GM10248 (cell line): ENCODE measurements at regions not wholly inside any gene's neighbourhood (a gene's known extent, or its start where the extent isn't known, plus 50 kb on each side); places are given as distances from the start of the nearest gene placed in this dataset.

Source experiments
- CTCF ChIA-PET: fragments of 300-600 bp; sonication (Branson Sonifier 250); formaldehyde crosslinking; extraction: SDS; loops from one replicate; lab custom pipeline; 2021; ENCODE audit warnings: antibody characterized with exemption; lab: Yijun Ruan, JAX
- POLR2A ChIA-PET: fragments of 350-650 bp; sonication (Branson Sonifier 250); formaldehyde crosslinking; extraction: SDS; loops from one replicate; lab custom pipeline; 2020; ENCODE audit warnings: antibody characterized with exemption; lab: Yijun Ruan, JAX
- DNase-seq: peaks from one replicate; pipeline ENCODE4 v3.0.0; 2012; ENCODE audit errors: extremely low spot score
- TF ChIP-seq, protein P1 (sequence below): IDR thresholded peaks from 2 replicates; pipeline ENCODE4 v1.5.1; 2012; ENCODE audit warnings: mild to moderate bottlenecking, low read depth; ENCODE audit errors: extremely low read depth, missing control alignments, control extremely low read depth

DNA sequence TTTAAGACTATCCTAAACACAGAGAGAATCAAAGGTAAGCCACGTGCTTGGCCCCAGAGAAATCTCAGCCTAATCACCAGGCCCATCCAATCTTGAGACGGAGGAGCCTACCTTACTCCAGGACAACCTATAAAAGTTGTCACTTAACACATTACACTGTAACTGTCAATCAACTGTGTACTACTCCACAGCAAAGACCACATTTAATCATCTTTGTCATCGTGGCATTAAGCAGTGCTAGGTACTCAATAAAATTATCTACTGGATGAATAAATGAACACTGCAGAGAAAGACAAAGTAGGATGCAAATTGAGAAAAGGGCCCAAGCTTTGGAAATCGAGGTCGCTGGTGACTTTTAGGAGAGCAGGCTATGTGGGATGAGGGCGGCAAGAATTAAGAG, 466.7 kb downstream of the SHQ1 start:
- TF ChIP-seq, protein P1, sequence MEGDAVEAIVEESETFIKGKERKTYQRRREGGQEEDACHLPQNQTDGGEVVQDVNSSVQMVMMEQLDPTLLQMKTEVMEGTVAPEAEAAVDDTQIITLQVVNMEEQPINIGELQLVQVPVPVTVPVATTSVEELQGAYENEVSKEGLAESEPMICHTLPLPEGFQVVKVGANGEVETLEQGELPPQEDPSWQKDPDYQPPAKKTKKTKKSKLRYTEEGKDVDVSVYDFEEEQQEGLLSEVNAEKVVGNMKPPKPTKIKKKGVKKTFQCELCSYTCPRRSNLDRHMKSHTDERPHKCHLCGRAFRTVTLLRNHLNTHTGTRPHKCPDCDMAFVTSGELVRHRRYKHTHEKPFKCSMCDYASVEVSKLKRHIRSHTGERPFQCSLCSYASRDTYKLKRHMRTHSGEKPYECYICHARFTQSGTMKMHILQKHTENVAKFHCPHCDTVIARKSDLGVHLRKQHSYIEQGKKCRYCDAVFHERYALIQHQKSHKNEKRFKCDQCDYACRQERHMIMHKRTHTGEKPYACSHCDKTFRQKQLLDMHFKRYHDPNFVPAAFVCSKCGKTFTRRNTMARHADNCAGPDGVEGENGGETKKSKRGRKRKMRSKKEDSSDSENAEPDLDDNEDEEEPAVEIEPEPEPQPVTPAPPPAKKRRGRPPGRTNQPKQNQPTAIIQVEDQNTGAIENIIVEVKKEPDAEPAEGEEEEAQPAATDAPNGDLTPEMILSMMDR: no peak
- no peak for DNase-seq
- ChIA-PET CTCF (no interaction called here), POLR2A (no interaction called here)

DNA sequence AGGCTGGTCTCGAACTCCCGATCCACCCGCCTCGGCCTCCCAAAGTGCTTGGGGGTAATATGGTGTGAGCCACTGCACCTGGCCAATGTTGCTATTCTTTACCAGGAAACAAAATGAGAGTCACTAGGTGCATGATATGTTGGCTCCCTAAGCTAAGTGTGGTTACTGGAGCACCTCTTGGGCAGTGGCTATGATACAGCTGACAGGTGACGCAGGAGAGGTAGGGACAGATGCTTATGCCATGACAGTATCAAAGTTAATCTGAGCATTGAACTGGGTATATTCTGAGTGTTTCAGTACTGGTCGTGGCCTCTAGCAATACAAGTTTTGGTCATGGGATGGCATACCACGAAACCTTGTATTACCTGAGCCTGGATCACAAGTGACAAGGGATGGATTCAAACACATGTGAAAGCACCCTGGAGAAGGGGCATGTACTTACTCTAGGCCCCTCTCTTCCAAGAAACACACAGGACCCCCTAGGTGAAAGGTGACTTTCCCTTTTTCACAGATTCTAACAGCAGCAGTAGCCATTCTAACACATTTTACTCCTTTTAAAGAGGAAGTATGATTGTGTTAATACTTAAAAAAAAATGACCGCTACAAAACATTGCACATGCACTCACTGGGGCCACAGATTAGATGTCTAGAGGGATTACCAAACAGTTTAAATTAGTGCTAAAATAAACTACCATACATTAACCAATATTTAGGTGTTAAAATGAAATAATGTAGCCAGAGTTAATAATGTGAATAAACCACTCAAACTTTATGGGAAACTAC, 467.3 kb downstream of the SHQ1 start:
- CTCF ChIA-PET: no interaction called here
- POLR2A ChIA-PET: no interaction called here

GRCh38 chr3:72380193-72380592, 468.1 kb downstream of the SHQ1 start:
- TF ChIP-seq, protein P1: no peak
- no peak for DNase-seq
- POLR2A ChIA-PET: no interaction called here
- CTCF ChIA-PET: no interaction called here

More for the DNA sequence above, 467.3 kb downstream of the SHQ1 start:
- TF ChIP-seq, protein P1: no peak
- no peak for DNase-seq

DNA sequence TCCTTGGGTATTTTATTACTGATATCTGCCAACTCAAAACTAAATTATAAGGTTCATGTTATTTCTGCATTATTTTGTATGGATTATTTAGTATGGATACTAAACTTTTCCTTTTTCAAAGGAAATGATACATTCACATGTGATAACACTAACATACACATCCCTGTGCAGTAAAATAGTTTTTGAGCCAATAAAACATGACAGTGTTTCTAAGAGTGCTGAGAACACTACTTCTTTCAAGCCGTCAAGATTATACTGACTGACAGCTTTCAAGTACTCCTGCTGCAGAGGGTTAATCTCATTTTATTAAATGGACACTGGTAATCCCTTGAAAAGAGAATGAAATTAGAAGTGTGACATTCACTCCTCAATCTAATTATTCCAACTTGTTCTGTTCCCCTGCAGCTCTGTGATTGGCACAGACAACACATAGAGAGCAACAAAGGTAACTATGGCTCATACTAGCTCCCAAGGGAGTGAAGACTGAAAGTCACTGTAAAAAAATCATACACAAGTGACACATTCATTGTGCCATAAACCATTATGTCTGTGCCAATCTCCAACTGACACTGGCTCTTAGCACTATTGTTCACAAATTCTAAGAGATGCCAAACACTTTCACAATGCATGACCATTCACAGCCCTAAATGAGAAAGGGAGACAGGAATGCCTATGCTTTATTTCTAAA, 468.6 kb downstream of the SHQ1 start:
- ChIA-PET CTCF (no interaction called here), POLR2A (no interaction called here)
- TF ChIP-seq, protein P1: no peak
- no peak for DNase-seq

- ChIA-PET POLR2A (no interaction called here), CTCF (no interaction called here)
These were observed 470.0 kb downstream of the SHQ1 start for GRCh38 chr3:72378287-72378686.

DNA sequence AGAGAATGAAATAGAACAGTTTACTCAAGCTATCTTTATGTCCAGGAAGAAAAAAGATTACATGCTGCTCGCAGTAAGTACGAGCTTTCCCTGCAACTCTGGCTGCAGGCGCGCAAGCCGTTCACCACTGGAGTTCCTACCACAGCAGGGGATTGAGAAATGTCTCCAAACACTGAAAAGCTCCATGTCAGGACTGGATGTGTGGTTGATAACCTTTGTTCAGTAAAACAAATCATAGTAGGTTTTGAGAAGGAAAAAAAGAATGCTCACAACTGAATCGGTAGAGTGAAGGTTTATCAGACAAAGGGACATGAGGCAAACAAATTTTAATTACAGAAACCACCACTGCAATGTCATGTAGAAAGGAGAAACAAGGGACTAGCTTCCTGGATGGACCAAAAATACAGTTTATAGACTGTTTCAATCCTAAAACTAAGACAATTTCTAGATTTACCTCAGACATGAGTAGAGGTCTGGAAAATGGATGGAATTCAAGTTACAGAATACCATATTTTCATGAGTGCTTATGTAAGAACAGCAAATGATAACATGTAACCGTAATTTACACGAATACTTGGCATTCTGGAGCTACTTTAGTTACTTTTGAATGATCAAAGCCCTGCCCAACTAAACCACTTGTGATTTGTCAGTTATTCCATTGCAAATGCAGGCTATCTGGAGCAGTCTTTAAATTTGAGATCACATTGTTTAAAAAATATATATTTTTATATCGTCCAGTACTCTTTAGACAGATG, 471.1 kb downstream of the SHQ1 start:
- no peak for DNase-seq
- ChIA-PET CTCF (interaction anchor here (1.4 kb wide), 1 partner anchor 445 kb away, joined by 4 read pairs; no protein-coding TSS in a partner anchor), POLR2A (no interaction called here)
- TF ChIP-seq, protein P1: no peak

More at GRCh38 chr3:72378287-72378686, 470.0 kb downstream of the SHQ1 start:
- TF ChIP-seq, protein P1: no peak
- DNase-seq: no peak
